ENCODE measurements at regions not wholly inside any gene's neighbourhood (a gene's known extent, or its start where the extent isn't known, plus 50 kb on each side); places are given as distances from the start of the nearest gene placed in this dataset.

- no peak for DNase-seq
These were observed 164.5 kb downstream of the ZNF608 start for GRCh38 chr5:124581738-124582560.

- DNase-seq = no peak
These were observed 165.3 kb downstream of the ZNF608 start for GRCh38 chr5:124580925-124581737.

GRCh38 chr5:124580512-124580911 lies 165.9 kb downstream of the ZNF608 start:
- DNase-seq = no peak

GRCh38 chr5:124576848-124577409 lies 169.5 kb downstream of the ZNF608 start:
- DNase-seq = no peak

GRCh38 chr5:124575725-124576124 lies 170.7 kb downstream of the ZNF608 start:
- no peak for DNase-seq

- DNase-seq = no peak
These were observed 171.7 kb downstream of the ZNF608 start for GRCh38 chr5:124574521-124575436.

- no peak for DNase-seq
These were observed 173.5 kb downstream of the ZNF608 start for GRCh38 chr5:124572971-124573370.

- DNase-seq = no peak
These were observed 176.0 kb downstream of the ZNF608 start for GRCh38 chr5:124570285-124571035.

GRCh38 chr5:124566875-124567450 lies 179.5 kb downstream of the ZNF608 start:
- DNase-seq = no peak

- DNase-seq = no peak
These were observed 185.0 kb downstream of the ZNF608 start for GRCh38 chr5:124561451-124561850.

- no peak for DNase-seq
These were observed 186.1 kb downstream of the ZNF608 start for GRCh38 chr5:124560370-124560769.

- no peak for DNase-seq
These were observed 188.7 kb downstream of the ZNF608 start for GRCh38 chr5:124557761-124558160.

GRCh38 chr5:124554746-124555578 lies 191.5 kb downstream of the ZNF608 start:
- no peak for DNase-seq

GRCh38 chr5:124553911-124554310 lies 192.5 kb downstream of the ZNF608 start:
- no peak for DNase-seq

GRCh38 chr5:124552526-124552925 lies 193.9 kb downstream of the ZNF608 start:
- no peak for DNase-seq

GRCh38 chr5:124551939-124552279 lies 194.5 kb downstream of the ZNF608 start:
- DNase-seq = no peak

- no peak for DNase-seq
These were observed 195.7 kb downstream of the ZNF608 start for GRCh38 chr5:124550731-124551130.

GRCh38 chr5:124549891-124550436 lies 196.5 kb downstream of the ZNF608 start:
- no peak for DNase-seq

GRCh38 chr5:124546643-124547042 lies 199.8 kb downstream of the ZNF608 start:
- no peak for DNase-seq

- DNase-seq = no peak
These were observed 201.9 kb downstream of the ZNF608 start for GRCh38 chr5:124544366-124545055.

Data from CD4-positive, alpha-beta T cell treated with Interleukin-12 subunit alpha and Interleukin-12 subunit beta, for 1 hour (primary cell).